Breast epithelium (tissue), 3 donors: ENCODE measurements at regions not wholly inside any gene's neighbourhood (a gene's known extent, or its start where the extent isn't known, plus 50 kb on each side); places are given as distances from the start of the nearest gene placed in this dataset.

ENCODE experiments used
- CTCF ChIP-seq, 3 donors: fragments of 450-650 bp; IDR thresholded peaks; one replicate each; pipeline ENCODE4 v1.5.1; 2016 to 2017; ENCODE audit warnings: antibody characterized with exemption in 3 of 3, mild to moderate bottlenecking in 3 of 3, moderate library complexity in 3 of 3
- POLR2AphosphoS5 ChIP-seq, 3 donors: sonication (generic); formaldehyde crosslinking; IDR thresholded peaks; one replicate each; pipeline ENCODE4 v1.6.1; 2017; ENCODE audit warnings: antibody characterized with exemption in 3 of 3

GRCh38 chr1:188904201-188904600 is 1573.5 kb downstream of the BRINP3 start:
- no peak for TF ChIP-seq CTCF (IDR thresholded peaks at IDR 0.05)
- no peak for TF ChIP-seq POLR2AphosphoS5 (IDR thresholded peaks at IDR 0.05)
